GM21360 (cell line): ENCODE measurements at regions not wholly inside any gene's neighbourhood (a gene's known extent, or its start where the extent isn't known, plus 50 kb on each side); places are given as distances from the start of the nearest gene placed in this dataset.

Source experiments
- ATAC-seq: cut with Tn5 transposase; IDR thresholded peaks from one replicate; pipeline ENCODE4 v1.9.1; 2021; ENCODE audit warnings: mild to moderate bottlenecking, moderate library complexity; ENCODE audit not compliant: unreplicated experiment

DNA sequence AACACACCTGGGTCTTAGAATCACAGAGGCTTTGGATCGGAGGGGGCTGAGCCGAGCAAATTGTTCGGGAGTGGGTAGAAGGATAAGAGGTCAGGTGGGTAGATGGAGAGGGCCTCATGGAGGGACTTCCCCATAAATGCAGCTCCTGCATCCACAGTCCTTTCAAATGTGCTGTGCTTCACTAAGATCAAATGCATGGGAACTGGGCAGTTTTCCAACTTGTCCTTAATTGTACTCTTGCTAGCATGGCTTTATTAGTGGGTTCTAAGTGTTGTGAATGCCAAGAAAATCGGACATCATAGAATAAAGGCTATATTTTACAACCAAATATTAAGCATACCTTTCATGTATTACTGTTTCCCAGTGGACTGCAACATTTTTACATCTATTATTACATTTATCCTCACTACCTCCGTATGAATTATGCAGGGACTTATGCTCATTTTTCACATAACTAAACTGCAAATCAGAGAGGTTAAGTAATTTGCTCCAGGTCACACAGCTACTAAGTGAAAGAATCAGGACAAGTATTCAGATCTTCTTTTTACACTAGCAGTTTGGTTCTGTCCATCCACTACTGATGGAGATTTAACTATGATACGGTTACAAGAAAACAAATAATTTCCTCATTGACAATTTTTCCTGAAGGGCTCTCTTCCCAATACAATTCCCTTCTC lies 174.5 kb upstream of the RUNX1 start:
- ATAC-seq = no peak

DNA sequence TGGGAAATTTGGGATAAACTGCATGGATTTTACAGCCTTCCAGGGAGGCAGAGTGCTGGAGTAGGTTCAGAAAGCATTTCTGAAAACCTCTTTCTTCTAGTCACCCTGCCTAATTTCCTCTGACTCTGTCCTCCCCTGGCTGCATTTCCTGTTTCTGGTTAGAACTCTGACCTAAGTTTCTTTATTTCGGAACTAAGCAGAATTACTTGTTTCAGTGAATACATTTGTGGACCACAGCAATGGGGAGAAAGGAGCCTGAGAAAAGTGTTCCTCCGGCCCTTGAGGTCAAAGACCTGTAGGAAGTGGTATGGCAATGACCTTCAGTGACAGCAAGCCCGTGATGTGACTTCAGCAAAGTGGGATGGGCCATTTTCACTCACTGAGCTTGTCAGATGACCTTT lies 173.4 kb upstream of the RUNX1 start:
- no peak for ATAC-seq

DNA sequence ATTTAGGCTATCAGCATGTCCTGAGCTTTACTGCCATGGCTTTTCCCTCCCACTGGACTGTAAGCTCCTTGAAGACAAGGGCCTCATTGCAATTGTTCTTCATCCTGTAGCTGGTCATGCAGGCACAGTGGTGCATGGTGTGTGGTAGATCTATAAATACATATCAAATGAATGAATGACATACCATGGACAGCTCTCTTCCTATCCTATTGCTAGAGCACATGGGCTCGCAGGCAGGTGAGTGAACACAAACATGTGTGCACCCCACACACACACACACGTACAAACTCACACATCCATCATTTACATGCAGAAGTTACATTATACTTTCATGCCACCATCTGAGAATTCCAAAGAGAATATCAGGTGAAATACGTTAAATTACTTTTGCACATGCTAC lies 172.9 kb upstream of the RUNX1 start:
- ATAC-seq = no peak

DNA sequence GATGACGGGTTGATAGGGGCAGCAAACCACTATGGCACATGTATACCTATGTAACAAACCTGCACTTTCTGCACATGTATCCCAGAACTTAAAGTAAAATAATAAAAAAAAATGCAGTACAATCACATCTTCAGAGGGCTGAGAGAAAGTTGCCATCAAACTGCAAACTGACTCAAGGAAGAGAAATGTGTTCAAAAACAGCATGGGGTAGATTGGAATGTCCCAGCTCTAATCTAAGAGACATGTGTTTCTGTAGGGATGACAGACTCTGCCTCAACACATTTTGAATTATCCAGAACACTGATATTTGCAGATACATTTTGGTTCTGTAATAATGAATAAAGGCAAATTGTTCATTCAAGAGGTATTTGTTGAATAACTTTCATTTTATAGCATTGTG lies 171.2 kb upstream of the RUNX1 start:
- no peak for ATAC-seq

DNA sequence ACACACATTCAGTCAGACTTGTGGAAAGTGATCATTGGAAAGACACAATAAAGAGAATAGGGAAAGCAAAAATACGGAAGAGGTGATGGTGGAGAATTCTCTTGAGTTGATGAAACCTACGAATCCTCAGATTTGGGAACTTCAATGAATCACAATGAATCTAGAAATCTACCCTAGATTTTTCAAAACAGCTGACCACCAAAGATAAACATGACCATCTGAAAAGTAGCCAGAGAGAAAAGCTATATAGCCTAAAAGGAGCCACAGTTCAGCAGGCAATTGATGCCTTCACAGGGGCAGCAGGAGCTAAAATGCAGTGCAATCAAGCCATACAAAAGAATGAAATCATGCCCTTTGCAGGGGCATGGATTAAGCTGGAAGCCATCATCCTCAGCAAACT lies 170.6 kb upstream of the RUNX1 start:
- ATAC-seq = no peak

DNA sequence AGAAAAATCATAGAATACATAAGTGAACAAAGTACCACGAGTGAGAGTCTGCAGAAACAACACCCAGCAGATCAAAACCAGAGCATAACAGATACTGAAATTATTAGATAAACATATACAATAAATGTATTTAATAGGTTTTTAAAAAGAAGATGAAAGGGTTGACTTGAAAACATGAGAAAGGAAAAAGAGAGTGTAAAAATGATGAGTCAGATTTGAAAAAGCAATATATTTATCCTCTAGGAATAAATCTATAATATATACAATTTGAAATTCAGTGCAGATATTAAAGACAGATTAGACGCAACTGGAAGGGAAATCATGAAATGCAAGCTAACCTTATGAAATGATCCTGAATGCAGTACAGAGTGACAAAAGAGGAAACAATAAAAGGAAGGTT lies 170.2 kb upstream of the RUNX1 start:
- ATAC-seq = no peak

DNA sequence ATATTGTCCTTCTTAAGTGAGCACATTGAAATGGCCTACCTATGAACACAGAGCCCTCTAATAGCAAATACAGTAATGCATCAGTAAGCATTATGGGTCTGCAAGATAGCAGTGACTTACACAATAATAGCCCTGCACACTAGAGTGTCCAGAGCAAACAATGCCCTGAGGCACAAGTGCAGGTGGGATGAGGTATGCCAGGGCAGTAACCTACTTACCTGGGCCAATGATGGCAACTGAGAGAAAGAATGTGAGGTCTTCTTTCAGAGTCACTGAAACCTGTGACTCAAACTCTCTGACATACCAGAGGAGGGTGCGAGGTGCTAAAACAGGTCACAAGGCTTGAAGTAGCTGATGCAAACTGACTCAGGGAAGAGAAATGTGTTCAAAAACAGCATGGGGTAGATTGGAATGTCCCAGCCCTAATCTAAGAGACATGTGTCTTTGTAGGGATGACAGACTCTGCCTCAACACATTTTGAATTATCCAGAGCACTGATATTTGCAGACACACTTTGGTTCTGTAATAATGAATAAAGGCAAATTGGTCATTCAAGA lies 168.5 kb upstream of the RUNX1 start:
- ATAC-seq = no peak

DNA sequence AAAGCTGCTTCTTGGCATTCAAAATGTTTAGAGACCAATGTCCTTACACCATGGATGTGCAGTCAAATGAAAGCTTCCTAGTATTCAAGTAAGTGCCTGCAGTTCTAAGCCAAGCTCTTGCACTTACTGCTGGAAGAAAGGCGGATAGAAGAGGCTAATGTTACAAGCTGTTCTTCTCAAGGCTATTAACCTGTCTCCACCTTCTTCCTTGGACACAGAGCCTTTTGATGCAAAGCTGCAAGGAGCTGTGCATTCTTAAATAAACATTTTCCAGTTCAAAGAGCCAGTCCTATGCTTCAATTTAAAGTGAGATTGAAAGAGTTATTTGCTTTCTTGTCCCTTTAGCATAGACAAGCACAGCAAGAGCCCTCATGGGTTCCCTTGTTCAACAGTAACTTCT lies 167.9 kb upstream of the RUNX1 start:
- no peak for ATAC-seq

DNA sequence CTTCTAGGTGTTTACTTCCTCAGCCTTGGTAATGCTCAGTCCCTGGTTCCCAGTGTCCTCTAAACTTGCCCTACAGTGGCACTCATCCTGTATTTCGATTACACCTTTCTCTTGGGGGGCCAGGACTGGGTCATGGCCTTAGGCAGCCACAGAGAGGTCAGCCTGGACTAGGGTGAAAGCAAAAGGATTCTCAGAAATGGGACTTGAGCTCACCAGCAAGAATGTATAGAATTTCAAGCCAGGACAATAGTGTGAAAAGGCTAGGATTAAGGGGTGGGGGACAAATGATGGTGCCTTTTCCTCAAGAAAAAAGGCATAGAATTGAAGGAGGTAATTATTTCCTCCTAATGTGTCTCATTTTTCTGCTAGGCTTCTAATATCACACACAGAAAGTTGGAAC lies 166.8 kb upstream of the RUNX1 start:
- ATAC-seq = no peak

DNA sequence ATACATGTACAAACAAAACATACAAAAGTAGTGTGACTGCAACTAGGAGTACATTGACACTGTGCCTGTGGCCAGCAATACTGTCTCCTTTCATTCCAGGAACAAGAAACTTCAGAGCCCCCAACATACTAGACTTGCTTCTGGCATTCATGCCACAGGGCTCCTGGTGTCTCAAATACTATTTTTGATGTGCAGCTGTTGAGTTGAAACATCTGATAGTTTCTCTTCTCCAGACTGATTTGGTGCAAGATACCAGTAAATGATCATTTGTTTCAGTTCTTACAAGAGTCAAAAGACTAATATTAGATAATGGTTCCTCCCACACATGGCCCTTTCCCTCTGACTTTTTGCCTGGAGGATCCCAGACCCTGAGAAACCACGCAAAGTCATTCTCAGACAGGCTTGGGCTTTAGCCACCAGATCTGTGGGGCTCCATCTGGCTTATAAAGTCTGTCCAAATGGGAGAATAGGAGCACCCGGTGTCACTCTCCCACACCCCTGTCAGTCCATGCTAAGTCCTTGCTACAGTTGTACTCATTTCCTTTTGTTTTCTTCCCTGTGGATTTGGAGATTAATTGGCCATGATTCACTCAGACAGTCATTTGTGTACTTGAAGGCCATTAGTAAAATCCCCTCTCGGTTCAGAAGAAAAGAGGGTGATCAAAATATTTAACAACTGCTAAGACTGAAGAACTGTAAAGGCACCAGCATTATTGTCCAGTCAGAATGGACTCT lies 163.5 kb upstream of the RUNX1 start:
- no peak for ATAC-seq

DNA sequence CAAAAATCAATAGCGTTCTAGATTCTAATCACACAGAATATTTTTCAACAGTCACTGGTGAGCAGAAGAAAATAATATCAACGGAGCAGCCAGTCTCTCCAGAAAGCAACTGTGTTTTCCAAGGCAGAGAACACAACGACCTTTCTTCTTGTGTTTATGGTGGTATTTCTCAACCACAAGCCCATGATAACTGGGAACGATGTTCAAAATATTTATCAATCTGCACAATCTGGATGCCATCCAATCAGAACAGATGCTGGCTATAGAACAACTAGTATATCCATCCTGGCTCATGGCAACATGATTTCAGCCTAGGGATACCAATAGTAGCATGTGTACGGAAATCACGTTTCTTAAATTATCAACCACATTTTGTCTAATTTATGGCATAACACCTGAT lies 162.7 kb upstream of the RUNX1 start:
- ATAC-seq = no peak

DNA sequence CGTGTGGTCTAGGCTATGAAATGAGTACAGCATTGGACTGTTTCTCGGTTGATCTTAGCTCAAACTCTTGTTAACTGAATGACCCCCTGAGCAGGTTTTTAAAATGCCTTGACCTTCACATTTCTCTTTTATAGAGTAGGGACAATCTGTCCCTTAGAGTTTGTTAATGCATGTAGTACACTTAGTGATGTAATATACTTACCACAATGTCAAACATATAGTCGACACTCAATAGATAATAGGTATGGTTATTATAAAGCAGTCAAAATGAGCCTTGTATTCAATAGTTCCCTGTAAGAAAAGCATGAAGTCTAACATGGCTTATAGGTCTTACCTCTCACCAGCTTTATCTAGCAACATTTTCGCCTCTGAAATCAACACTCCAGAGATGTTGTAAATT lies 161.0 kb upstream of the RUNX1 start:
- ATAC-seq = no peak

DNA sequence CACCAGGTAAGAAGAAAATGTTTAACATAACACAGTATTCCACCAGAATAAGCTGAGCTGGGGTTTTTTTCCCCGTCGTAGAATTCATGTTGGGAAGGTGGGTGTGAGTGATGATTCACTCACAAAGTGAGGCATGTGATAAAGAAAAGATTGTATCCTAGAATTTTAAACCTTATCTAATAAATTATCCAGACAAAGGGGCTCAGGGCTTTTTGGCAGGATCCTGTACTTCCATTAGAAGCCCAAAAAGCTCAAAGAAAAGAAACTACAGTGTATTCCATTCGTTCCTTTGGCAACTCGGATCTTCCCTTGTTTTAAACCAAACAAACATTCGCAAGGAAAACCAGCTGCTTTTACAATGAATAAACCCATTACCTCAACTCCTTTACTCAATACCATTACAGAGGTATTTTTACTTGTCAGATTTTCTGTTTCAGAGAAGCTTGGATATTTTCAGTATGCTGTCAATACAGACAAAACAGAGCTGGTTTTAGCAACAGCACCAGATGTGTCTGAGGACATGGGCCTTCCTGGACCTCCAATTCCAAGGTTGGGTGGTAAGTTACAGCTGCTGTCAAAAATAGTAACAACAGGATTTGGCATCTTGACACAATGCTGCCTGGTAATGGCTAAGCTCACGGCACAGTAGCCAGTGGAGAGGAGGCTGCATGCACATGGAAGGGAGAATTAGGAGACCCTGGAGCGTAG lies 159.9 kb upstream of the RUNX1 start:
- ATAC-seq = no peak

DNA sequence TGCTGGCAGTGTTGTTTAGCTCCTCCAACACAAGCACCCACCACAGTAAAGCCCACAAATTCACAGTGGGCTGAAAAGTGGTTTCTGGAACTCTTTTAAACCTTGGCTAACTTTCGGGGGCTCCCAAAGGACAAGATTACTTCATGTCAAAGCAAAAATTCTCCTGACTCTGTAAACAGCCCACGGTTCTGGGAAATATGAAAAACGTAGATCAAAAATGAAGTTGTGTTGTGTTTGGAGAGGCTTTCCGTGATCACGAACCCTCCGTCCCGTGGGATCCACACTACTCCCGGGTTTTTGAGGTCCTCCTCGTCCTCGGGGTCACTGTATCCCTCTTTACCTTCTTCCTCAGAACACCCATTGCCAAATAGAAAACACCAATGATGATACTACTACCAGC lies 159.0 kb upstream of the RUNX1 start:
- no peak for ATAC-seq

DNA sequence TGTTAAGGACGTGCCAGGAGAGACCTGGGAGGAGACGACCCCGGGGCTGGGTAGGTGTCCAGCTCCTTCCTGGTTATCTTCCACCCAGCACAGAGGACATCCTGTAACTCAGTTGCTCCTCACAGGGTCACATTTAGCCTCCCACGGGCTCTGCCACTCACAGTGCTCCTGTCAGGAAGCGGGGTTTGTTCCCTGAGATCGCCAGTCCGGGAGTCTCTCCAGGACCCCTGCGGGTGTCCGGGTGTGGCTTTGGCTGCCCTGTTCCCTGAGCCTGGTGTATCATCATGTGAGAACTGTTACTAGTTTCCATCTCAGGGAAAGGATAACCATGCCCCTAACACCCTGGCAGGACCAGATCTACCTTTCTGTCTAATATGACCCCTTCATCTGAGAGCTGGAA lies 158.2 kb upstream of the RUNX1 start:
- no peak for ATAC-seq

DNA sequence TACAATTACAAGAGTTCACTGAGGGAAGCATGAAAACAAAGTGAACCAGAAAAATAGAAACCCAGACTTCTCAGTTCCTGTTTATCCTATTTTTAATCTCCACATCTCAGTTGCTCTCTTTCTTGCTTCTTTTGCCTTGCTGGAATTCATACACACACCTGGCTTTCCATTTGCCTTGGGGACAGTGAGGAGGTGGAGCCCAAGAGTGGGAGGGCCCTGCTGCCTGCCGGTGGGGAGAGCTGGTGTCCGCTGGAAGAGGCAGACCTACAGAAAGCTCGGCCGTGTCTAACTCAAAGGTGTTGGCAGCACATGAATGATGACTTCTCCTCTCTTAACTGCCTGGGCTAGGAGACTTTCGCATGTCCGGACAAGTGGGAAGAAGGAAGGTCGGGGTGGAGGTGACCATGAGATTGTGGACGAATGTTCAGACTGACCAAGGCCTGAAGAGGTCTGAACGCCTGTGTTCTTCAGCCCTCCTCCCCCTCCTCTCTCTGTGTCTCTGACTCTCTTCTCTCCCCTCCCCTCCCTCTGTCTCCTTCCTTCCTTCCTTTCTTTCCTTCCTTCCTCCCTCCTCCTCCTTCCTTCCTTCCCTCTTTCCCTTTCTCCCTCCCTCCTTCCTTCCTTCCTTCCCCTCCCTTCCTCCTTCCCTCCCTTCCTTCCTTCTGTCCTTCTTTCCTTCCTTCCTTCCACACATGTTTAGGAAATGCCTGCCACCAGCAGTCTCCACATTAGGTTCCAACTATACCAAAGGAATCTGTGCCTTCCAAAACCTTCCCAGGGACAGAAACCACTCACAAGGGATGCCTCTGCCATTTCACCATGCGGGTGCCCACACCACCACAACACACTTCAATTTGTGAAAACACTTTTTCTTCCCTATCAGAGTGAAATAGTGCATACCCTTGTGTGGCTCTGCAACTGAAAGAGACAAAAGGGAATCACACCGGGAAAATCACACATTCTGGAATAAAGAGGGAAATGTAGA lies 157.3 kb upstream of the RUNX1 start:
- no peak for ATAC-seq

DNA sequence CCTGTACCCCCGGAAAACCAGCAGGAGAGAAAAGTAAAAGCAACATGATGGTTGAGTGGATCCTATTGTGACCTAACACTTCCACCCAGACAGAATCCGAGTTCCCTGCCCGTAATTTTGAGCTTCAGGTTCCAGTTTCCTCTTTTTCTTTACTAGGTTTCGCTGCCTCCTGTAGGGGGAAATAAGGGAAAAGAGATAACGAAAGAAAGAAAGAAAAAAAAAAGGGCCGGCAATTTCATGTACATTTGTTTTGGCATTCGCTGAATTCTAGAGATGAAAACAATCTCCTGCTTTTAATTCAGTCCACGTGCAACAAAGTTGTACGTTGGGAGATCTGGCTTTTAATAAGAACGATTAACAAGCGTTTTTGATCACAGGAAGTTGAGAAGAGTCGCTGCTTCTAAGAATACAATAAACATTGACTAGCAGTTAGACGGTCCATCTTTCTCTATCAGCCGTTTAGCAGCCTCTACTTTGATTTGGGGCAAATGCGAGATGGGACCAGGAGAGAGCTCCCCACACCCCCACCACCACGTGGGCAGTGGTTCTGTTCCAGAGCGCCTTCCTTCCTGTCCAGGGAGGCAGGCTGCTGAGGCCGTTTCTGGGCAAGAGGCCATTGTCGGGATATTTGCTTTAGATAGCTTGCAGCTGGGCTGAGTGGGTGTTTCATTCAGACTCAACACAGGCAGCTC lies 155.9 kb upstream of the RUNX1 start:
- ATAC-seq = no peak

DNA sequence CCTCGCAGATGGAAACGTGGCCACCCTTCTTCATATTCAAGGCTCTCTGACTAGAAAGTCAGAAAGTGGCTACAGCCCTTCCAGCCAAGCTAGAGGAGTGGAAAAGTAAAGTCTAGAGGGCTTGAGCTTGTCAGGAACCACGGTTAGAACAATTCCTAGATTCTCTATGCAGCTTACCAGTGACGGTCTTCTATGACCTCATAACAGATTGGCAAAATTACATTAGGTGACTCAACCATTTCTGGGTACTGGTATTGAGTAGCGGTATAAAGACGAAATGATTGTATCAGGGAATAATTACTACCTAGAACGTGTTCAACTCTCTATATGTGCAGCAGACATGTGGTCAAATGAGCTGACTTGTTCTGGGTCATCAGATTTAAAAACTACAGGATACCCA lies 155.0 kb upstream of the RUNX1 start:
- ATAC-seq = no peak

DNA sequence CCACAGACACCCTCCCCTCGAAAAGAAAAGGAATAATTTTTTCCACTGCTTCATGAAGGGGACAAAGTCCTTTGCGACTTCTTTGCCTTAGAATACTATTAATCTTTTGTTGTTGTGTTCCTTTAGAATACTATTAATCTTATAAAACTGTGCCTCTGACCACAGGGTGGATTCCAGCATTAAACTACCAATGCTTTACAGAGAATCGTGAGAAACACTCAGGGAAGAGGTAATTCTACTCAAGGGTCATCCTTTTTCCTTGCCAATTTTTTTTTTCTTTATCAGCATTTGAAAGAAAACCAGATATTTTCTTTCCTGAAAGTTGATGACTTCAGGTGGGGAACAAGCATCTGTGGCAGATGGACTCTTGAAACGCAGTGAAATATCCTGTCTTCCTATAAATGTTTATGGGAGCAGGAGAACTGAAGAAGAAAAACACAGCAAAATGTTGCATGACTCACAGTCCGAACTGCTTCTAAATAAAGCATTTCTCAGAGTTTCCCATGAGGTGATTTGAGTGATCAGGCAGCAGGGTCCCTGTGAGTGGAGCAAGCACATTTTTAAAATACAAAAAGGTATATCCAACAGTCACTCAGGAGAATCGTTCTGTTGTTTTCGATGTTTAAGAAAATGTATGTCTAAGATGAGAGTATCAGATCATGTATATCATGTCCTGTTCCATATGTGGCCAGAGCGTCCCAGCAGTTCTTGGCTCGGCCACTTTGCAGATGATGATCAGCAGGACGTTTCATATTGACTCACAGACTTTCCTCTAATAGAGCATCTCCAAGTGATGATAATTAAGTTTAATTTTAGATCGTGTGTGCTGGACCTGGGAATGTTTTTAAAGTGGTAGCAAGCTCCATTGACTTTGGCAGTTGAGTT lies 154.2 kb upstream of the RUNX1 start:
- ATAC-seq = no peak
